ENCODE measurements at regions not wholly inside any gene's neighbourhood (a gene's known extent, or its start where the extent isn't known, plus 50 kb on each side); places are given as distances from the start of the nearest gene placed in this dataset.

- no peaks in the 10 kb centered on the region for H4K20me1 ChIP-seq (ENCODE audit: insufficient read depth)
- no peaks in the 10 kb centered on the region for H3K27me3 ChIP-seq (ENCODE audit: insufficient read depth, low read depth, low read length)
- no peak overlapping the region for H3K27ac ChIP-seq (ENCODE audit: low read length)
- H3K36me3 ChIP-seq (ENCODE audit: insufficient read depth, low read length): no peaks in the 10 kb centered on the region
- no peak overlapping the region for H3K9ac ChIP-seq (ENCODE audit: low read length)
- no peaks in the 10 kb centered on the region for H3K79me2 ChIP-seq (replicated peaks; ENCODE audit: insufficient read depth, low read length)
- TF ChIP-seq, protein P1, sequence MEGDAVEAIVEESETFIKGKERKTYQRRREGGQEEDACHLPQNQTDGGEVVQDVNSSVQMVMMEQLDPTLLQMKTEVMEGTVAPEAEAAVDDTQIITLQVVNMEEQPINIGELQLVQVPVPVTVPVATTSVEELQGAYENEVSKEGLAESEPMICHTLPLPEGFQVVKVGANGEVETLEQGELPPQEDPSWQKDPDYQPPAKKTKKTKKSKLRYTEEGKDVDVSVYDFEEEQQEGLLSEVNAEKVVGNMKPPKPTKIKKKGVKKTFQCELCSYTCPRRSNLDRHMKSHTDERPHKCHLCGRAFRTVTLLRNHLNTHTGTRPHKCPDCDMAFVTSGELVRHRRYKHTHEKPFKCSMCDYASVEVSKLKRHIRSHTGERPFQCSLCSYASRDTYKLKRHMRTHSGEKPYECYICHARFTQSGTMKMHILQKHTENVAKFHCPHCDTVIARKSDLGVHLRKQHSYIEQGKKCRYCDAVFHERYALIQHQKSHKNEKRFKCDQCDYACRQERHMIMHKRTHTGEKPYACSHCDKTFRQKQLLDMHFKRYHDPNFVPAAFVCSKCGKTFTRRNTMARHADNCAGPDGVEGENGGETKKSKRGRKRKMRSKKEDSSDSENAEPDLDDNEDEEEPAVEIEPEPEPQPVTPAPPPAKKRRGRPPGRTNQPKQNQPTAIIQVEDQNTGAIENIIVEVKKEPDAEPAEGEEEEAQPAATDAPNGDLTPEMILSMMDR (IDR thresholded peaks at IDR 0.05; ENCODE audit: poor library complexity, severe bottlenecking): no peak
- TF ChIP-seq RAD21 (conservative IDR thresholded peaks at IDR 0.05): no peak
- no peak for TF ChIP-seq POLR2AphosphoS5 (IDR thresholded peaks at IDR 0.05)
- TF ChIP-seq EP300 (conservative IDR thresholded peaks at IDR 0.05; ENCODE audit: poor library complexity, severe bottlenecking): no peak
- TF ChIP-seq, protein P2, sequence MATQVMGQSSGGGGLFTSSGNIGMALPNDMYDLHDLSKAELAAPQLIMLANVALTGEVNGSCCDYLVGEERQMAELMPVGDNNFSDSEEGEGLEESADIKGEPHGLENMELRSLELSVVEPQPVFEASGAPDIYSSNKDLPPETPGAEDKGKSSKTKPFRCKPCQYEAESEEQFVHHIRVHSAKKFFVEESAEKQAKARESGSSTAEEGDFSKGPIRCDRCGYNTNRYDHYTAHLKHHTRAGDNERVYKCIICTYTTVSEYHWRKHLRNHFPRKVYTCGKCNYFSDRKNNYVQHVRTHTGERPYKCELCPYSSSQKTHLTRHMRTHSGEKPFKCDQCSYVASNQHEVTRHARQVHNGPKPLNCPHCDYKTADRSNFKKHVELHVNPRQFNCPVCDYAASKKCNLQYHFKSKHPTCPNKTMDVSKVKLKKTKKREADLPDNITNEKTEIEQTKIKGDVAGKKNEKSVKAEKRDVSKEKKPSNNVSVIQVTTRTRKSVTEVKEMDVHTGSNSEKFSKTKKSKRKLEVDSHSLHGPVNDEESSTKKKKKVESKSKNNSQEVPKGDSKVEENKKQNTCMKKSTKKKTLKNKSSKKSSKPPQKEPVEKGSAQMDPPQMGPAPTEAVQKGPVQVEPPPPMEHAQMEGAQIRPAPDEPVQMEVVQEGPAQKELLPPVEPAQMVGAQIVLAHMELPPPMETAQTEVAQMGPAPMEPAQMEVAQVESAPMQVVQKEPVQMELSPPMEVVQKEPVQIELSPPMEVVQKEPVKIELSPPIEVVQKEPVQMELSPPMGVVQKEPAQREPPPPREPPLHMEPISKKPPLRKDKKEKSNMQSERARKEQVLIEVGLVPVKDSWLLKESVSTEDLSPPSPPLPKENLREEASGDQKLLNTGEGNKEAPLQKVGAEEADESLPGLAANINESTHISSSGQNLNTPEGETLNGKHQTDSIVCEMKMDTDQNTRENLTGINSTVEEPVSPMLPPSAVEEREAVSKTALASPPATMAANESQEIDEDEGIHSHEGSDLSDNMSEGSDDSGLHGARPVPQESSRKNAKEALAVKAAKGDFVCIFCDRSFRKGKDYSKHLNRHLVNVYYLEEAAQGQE (IDR thresholded peaks at IDR 0.05; ENCODE audit: borderline replicate concordance): no peak
- no peak for TF ChIP-seq TAF1 (IDR thresholded peaks at IDR 0.05; ENCODE audit: low read depth)
- TF ChIP-seq MXI1 (conservative IDR thresholded peaks at IDR 0.05; ENCODE audit: poor library complexity, severe bottlenecking): no peak
- no peak for TF ChIP-seq SMC3 (conservative IDR thresholded peaks at IDR 0.05; ENCODE audit: poor library complexity)
- TF ChIP-seq EZH2 (IDR thresholded peaks at IDR 0.05; ENCODE audit: borderline replicate concordance, insufficient read depth, low read length, poor library complexity, severe bottlenecking): no peak
- no peaks in the 10 kb centered on the region for H3K9me2 ChIP-seq (ENCODE audit: insufficient read depth, low read length)
- no peaks in the 10 kb centered on the region for H3F3A ChIP-seq (ENCODE audit: insufficient read depth, low read length, poor library complexity, severe bottlenecking)
- no peak overlapping the region for H3K4me3 ChIP-seq (ENCODE audit: low read length)
- H3K4me2 ChIP-seq (ENCODE audit: low read length): no peak overlapping the region
- H2AFZ ChIP-seq (ENCODE audit: low read depth, low read length): no peak overlapping the region
- H3K9me3 ChIP-seq (ENCODE audit: low read length): no peaks in the 10 kb centered on the region
Observed at GRCh38 chr12:127519779-127520178, 747.2 kb upstream of the TMEM132C start.

GRCh38 chr12:127526925-127527324 lies 740.0 kb upstream of the TMEM132C start:
- Histone ChIP-seq H3K4me3 (ENCODE audit: low read length) (no peak overlapping the region), H3F3A (ENCODE audit: insufficient read depth, low read length, poor library complexity, severe bottlenecking) (no peaks in the 10 kb centered on the region), H3K79me2 (replicated peaks; ENCODE audit: insufficient read depth, low read length) (no peaks in the 10 kb centered on the region), H3K27me3 (ENCODE audit: insufficient read depth, low read depth, low read length) (no peaks in the 10 kb centered on the region), H2AFZ (ENCODE audit: low read depth, low read length) (no peak overlapping the region), H4K20me1 (ENCODE audit: insufficient read depth) (no peaks in the 10 kb centered on the region), H3K9me3 (ENCODE audit: low read length) (no peaks in the 10 kb centered on the region), H3K4me2 (ENCODE audit: low read length) (no peak overlapping the region), H3K9ac (ENCODE audit: low read length) (no peak overlapping the region), H3K9me2 (ENCODE audit: insufficient read depth, low read length) (no peaks in the 10 kb centered on the region), H3K27ac (ENCODE audit: low read length) (no peak overlapping the region), H3K36me3 (ENCODE audit: insufficient read depth, low read length) (no peaks in the 10 kb centered on the region)
- TF ChIP-seq EZH2 (IDR thresholded peaks at IDR 0.05; ENCODE audit: borderline replicate concordance, insufficient read depth, low read length, poor library complexity, severe bottlenecking) (no peak), TAF1 (IDR thresholded peaks at IDR 0.05; ENCODE audit: low read depth) (no peak), EP300 (conservative IDR thresholded peaks at IDR 0.05; ENCODE audit: poor library complexity, severe bottlenecking) (no peak), POLR2AphosphoS5 (IDR thresholded peaks at IDR 0.05) (no peak), SMC3 (conservative IDR thresholded peaks at IDR 0.05; ENCODE audit: poor library complexity) (no peak), MXI1 (conservative IDR thresholded peaks at IDR 0.05; ENCODE audit: poor library complexity, severe bottlenecking) (no peak), RAD21 (conservative IDR thresholded peaks at IDR 0.05) (no peak)
- TF ChIP-seq, protein P2 (IDR thresholded peaks at IDR 0.05; ENCODE audit: borderline replicate concordance): no peak
- TF ChIP-seq, protein P1 (IDR thresholded peaks at IDR 0.05; ENCODE audit: poor library complexity, severe bottlenecking): no peak
